ENCODE measurements at regions not wholly inside any gene's neighbourhood (a gene's known extent, or its start where the extent isn't known, plus 50 kb on each side); places are given as distances from the start of the nearest gene placed in this dataset.

DNA sequence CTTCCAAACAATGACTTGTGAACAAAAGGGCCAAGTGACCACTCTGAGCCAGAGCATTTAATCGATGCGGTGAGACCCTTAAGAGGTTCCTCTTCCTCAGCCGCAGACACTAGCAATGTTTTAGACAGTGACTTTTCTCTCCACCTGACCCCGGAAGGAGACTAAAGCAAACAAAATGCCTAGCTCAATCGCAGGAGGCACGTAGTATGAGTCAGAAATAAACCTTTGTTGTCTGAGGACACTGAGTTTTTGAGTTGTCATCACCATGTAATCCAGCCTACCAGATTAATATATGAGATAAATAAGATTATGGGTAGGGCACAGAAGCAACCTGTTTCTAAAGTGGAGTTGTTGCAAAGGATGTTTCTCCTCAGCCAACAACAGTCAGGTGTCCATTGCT lies 326.2 kb upstream of the DUSP10 start:
- TF ChIP-seq, protein P1, sequence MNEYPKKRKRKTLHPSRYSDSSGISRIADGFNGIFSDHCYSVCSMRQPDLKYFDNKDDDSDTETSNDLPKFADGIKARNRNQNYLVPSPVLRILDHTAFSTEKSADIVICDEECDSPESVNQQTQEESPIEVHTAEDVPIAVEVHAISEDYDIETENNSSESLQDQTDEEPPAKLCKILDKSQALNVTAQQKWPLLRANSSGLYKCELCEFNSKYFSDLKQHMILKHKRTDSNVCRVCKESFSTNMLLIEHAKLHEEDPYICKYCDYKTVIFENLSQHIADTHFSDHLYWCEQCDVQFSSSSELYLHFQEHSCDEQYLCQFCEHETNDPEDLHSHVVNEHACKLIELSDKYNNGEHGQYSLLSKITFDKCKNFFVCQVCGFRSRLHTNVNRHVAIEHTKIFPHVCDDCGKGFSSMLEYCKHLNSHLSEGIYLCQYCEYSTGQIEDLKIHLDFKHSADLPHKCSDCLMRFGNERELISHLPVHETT (tag by site-specific recombination; IDR thresholded peaks at IDR 0.05), result no peak
- TF ChIP-seq, protein P2, sequence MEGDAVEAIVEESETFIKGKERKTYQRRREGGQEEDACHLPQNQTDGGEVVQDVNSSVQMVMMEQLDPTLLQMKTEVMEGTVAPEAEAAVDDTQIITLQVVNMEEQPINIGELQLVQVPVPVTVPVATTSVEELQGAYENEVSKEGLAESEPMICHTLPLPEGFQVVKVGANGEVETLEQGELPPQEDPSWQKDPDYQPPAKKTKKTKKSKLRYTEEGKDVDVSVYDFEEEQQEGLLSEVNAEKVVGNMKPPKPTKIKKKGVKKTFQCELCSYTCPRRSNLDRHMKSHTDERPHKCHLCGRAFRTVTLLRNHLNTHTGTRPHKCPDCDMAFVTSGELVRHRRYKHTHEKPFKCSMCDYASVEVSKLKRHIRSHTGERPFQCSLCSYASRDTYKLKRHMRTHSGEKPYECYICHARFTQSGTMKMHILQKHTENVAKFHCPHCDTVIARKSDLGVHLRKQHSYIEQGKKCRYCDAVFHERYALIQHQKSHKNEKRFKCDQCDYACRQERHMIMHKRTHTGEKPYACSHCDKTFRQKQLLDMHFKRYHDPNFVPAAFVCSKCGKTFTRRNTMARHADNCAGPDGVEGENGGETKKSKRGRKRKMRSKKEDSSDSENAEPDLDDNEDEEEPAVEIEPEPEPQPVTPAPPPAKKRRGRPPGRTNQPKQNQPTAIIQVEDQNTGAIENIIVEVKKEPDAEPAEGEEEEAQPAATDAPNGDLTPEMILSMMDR (tag by site-specific recombination; IDR thresholded peaks at IDR 0.05), result no peak
- TF ChIP-seq, protein P3, sequence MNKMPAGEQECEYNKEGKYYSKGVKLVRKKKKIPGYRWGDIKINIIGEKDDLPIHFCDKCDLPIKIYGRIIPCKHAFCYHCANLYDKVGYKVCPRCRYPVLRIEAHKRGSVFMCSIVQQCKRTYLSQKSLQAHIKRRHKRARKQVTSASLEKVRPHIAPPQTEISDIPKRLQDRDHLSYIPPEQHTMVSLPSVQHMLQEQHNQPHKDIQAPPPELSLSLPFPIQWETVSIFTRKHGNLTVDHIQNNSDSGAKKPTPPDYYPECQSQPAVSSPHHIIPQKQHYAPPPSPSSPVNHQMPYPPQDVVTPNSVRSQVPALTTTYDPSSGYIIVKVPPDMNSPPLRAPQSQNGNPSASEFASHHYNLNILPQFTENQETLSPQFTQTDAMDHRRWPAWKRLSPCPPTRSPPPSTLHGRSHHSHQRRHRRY (tag by site-specific recombination; IDR thresholded peaks at IDR 0.05), result no peak
- TF ChIP-seq ZNF23 (tag by site-specific recombination; IDR thresholded peaks at IDR 0.05; ENCODE audit: borderline replicate concordance), result no peak
- no peak for TF ChIP-seq ZNF433 (tag by site-specific recombination; IDR thresholded peaks at IDR 0.05; ENCODE audit: low read depth)
- no peak for TF ChIP-seq TCF7L2 (IDR thresholded peaks at IDR 0.05; ENCODE audit: borderline replicate concordance, low read depth, low read length)
- TF ChIP-seq, protein P4, sequence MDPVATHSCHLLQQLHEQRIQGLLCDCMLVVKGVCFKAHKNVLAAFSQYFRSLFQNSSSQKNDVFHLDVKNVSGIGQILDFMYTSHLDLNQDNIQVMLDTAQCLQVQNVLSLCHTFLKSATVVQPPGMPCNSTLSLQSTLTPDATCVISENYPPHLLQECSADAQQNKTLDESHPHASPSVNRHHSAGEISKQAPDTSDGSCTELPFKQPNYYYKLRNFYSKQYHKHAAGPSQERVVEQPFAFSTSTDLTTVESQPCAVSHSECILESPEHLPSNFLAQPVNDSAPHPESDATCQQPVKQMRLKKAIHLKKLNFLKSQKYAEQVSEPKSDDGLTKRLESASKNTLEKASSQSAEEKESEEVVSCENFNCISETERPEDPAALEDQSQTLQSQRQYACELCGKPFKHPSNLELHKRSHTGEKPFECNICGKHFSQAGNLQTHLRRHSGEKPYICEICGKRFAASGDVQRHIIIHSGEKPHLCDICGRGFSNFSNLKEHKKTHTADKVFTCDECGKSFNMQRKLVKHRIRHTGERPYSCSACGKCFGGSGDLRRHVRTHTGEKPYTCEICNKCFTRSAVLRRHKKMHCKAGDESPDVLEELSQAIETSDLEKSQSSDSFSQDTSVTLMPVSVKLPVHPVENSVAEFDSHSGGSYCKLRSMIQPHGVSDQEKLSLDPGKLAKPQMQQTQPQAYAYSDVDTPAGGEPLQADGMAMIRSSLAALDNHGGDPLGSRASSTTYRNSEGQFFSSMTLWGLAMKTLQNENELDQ (tag by site-specific recombination; IDR thresholded peaks at IDR 0.05; ENCODE audit: low read depth), result no peak
- TF ChIP-seq ZBTB20 (tag by site-specific recombination; IDR thresholded peaks at IDR 0.05), result no peak
- TF ChIP-seq ZNF629 (tag by site-specific recombination; IDR thresholded peaks at IDR 0.05), result no peak
- TF ChIP-seq, protein P5, sequence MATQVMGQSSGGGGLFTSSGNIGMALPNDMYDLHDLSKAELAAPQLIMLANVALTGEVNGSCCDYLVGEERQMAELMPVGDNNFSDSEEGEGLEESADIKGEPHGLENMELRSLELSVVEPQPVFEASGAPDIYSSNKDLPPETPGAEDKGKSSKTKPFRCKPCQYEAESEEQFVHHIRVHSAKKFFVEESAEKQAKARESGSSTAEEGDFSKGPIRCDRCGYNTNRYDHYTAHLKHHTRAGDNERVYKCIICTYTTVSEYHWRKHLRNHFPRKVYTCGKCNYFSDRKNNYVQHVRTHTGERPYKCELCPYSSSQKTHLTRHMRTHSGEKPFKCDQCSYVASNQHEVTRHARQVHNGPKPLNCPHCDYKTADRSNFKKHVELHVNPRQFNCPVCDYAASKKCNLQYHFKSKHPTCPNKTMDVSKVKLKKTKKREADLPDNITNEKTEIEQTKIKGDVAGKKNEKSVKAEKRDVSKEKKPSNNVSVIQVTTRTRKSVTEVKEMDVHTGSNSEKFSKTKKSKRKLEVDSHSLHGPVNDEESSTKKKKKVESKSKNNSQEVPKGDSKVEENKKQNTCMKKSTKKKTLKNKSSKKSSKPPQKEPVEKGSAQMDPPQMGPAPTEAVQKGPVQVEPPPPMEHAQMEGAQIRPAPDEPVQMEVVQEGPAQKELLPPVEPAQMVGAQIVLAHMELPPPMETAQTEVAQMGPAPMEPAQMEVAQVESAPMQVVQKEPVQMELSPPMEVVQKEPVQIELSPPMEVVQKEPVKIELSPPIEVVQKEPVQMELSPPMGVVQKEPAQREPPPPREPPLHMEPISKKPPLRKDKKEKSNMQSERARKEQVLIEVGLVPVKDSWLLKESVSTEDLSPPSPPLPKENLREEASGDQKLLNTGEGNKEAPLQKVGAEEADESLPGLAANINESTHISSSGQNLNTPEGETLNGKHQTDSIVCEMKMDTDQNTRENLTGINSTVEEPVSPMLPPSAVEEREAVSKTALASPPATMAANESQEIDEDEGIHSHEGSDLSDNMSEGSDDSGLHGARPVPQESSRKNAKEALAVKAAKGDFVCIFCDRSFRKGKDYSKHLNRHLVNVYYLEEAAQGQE (tag by site-specific recombination; IDR thresholded peaks at IDR 0.05), result no peak
- no peak for TF ChIP-seq ZFP37 (tag by site-specific recombination; IDR thresholded peaks at IDR 0.05)

Measured in HEK293 (cell line).